Panc1 (cell line): ENCODE measurements at regions not wholly inside any gene's neighbourhood (a gene's known extent, or its start where the extent isn't known, plus 50 kb on each side); places are given as distances from the start of the nearest gene placed in this dataset.

Experiments
- CTCF ChIP-seq: fragments of 450-650 bp; IDR thresholded peaks from 2 replicates; pipeline ENCODE4 v1.5.1; 2017; ENCODE audit warnings: mild to moderate bottlenecking
- POLR2AphosphoS5 ChIP-seq: IDR thresholded peaks from 2 replicates; pipeline ENCODE4 v1.6.1; 2012; ENCODE audit warnings: mild to moderate bottlenecking, low read depth, low read length, moderate library complexity

- TF ChIP-seq CTCF = no peak
- TF ChIP-seq POLR2AphosphoS5 = no peak
Observed at GRCh38 chr2:239711911-239712570, 311.2 kb upstream of the HDAC4 start.
